ENCODE measurements at regions not wholly inside any gene's neighbourhood (a gene's known extent, or its start where the extent isn't known, plus 50 kb on each side); places are given as distances from the start of the nearest gene placed in this dataset. TPM values are rescaled to one million over a fixed set of nuclear protein-coding genes. Genes with fewer than 3 reads are reported as not detected.

DNA sequence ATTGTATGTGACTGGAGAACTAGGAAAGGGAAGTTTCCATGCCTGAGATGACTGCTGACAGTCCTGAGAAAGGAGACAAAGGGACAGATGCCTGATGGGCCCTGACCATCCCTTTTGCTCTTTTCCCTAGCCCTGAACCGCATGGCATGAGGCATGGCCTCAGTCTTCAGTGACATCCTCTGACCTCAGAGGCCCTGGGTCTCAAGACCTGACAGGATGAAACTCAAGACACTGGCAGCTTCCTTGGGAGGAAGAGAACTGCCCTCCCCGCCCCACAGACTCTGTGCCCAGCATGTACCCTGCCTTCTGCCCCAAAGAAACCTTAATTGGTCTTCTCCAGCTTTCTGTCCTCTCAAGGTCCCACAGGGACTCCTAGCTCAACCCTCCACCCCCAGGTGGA lies 444.1 kb downstream of the SOX6 start:
- Histone ChIP-seq H3K27ac (no peak overlapping the region), H3K9me3 (no peaks in the 10 kb centered on the region), H3K4me1 (no peaks in the 10 kb centered on the region), H3K27me3 (no peaks in the 10 kb centered on the region), H3K4me3 (no peak overlapping the region), H3K36me3 (no peaks in the 10 kb centered on the region)
- intact Hi-C loops (cut with DNase I; ENCODE audit: low total_unique reads), result no loop called here
- DNase-seq, result no peak
- no peak for TF ChIP-seq POLR2A (IDR thresholded peaks at IDR 0.05)
- TF ChIP-seq, protein P1, sequence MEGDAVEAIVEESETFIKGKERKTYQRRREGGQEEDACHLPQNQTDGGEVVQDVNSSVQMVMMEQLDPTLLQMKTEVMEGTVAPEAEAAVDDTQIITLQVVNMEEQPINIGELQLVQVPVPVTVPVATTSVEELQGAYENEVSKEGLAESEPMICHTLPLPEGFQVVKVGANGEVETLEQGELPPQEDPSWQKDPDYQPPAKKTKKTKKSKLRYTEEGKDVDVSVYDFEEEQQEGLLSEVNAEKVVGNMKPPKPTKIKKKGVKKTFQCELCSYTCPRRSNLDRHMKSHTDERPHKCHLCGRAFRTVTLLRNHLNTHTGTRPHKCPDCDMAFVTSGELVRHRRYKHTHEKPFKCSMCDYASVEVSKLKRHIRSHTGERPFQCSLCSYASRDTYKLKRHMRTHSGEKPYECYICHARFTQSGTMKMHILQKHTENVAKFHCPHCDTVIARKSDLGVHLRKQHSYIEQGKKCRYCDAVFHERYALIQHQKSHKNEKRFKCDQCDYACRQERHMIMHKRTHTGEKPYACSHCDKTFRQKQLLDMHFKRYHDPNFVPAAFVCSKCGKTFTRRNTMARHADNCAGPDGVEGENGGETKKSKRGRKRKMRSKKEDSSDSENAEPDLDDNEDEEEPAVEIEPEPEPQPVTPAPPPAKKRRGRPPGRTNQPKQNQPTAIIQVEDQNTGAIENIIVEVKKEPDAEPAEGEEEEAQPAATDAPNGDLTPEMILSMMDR (IDR thresholded peaks at IDR 0.05), result no peak

DNA sequence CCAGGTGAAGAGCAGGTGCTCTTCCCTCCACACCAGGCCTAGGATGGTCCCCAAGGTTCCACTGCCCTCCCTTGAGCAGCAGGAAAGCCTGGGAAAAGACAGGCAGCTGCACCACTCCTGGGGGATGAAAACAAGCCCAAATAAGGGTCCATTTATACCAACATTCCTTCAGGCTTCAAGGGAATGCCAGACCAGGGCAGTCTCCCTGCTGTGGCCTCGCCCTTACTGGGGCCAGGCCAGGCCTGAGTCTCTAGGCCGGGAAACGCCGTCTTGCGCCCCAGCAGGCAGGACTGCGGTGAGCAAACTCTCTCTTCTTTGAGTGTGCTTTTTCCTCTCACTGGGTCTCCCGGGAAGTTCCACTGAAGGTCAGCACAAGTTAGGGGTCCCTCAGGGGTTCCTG lies 443.5 kb downstream of the SOX6 start:
- no peaks in the 10 kb centered on the region for H3K36me3 ChIP-seq
- H3K27me3 ChIP-seq, result no peaks in the 10 kb centered on the region
- TF ChIP-seq POLR2A (IDR thresholded peaks at IDR 0.05), result no peak
- TF ChIP-seq, protein P1 (IDR thresholded peaks at IDR 0.05), result no peak
- H3K9me3 ChIP-seq, result no peaks in the 10 kb centered on the region
- peak overlapping the region in 1 of 2 donors; percentile 15 for H3K27ac ChIP-seq
- H3K4me1 ChIP-seq, result no peaks in the 10 kb centered on the region
- no peak overlapping the region for H3K4me3 ChIP-seq
- no peak for DNase-seq
- intact Hi-C loops (cut with DNase I; ENCODE audit: low total_unique reads), result no loop called here

GRCh38 chr11:15913261-15913660 lies 443.1 kb downstream of the SOX6 start:
- Histone ChIP-seq H3K36me3 (no peaks in the 10 kb centered on the region), H3K27ac (peak overlapping the region in 1 of 2 donors; percentile 15), H3K4me1 (no peaks in the 10 kb centered on the region), H3K9me3 (no peaks in the 10 kb centered on the region), H3K4me3 (no peak overlapping the region), H3K27me3 (no peaks in the 10 kb centered on the region)
- DNase-seq, result no peak
- intact Hi-C loops (cut with DNase I; ENCODE audit: low total_unique reads), result no loop called here
- TF ChIP-seq, protein P1 (IDR thresholded peaks at IDR 0.05), result no peak
- TF ChIP-seq POLR2A (IDR thresholded peaks at IDR 0.05), result no peak

Small RNA genes in the stretch of these regions (small RNA-seq; reads per million reads assigned to genes)
- gene RF00324, result not detected

Data from uterus (tissue), 3 donors.